Cardiac fibroblast (primary cell): ENCODE measurements at regions not wholly inside any gene's neighbourhood (a gene's known extent, or its start where the extent isn't known, plus 50 kb on each side); places are given as distances from the start of the nearest gene placed in this dataset.
"Not testable (repeated sequence)": the region's sequence is repeated elsewhere in the genome, so short reads cannot be mapped to it uniquely, and the experiment has no call there.

Experiments used
- DNase-seq, 2 donors: peaks; one replicate each; pipeline versions ENCODE4 v3.0.0 to v3.0.0-alpha.2; 2010; ENCODE audit warnings: low read depth in 2 of 2
- H3K4me3 ChIP-seq, 2 donors: replicated peaks in 1 of 2; 1 replicate in 1 of 2; 2 replicates in 1 of 2; pipeline ENCODE4 v1.5.1; 2011; ENCODE audit warnings: low read depth in 2 of 2, low read length in 2 of 2, mild to moderate bottlenecking in 2 of 2, moderate library complexity in 1 of 2
- CTCF ChIP-seq: IDR thresholded peaks from one replicate; pipeline ENCODE4 v1.5.1; 2011; ENCODE audit warnings: low read depth, mild to moderate bottlenecking, low read length, inconsistent platforms

GRCh38 chrX:96480081-96480480 lies 204.6 kb upstream of the DIAPH2 start:
- H3K4me3 ChIP-seq = no peak overlapping the region
- TF ChIP-seq CTCF = no peak
- DNase-seq = peak in 1 of 2 donors; percentile 79

- no peak for TF ChIP-seq CTCF
- no peak for DNase-seq
Observed at GRCh38 chrX:96481831-96482230, 202.8 kb upstream of the DIAPH2 start.

GRCh38 chrX:96483647-96484160 lies 200.9 kb upstream of the DIAPH2 start:
- no peak for TF ChIP-seq CTCF
- no peak overlapping the region for H3K4me3 ChIP-seq
- no peak for DNase-seq

More at GRCh38 chrX:96481831-96482230, 202.8 kb upstream of the DIAPH2 start:
- H3K4me3 ChIP-seq = no peak overlapping the region

- DNase-seq, H3K4me3 ChIP-seq: not testable (repeated sequence)
Observed at GRCh38 chrX:96486687-96487086, 198.0 kb upstream of the DIAPH2 start.

- DNase-seq = no peak
- no peak overlapping the region for H3K4me3 ChIP-seq
- no peak for TF ChIP-seq CTCF
Observed at GRCh38 chrX:96502507-96502906, 182.1 kb upstream of the DIAPH2 start.

- DNase-seq, H3K4me3 ChIP-seq: not testable (repeated sequence)
Observed at GRCh38 chrX:96529386-96529785, 155.3 kb upstream of the DIAPH2 start.

GRCh38 chrX:96538104-96538725 lies 146.4 kb upstream of the DIAPH2 start:
- no peak for TF ChIP-seq CTCF
- no peak overlapping the region for H3K4me3 ChIP-seq
- no peak for DNase-seq

- no peak for TF ChIP-seq CTCF
- no peak overlapping the region for H3K4me3 ChIP-seq
- no peak for DNase-seq
Observed at GRCh38 chrX:96540111-96540631, 144.5 kb upstream of the DIAPH2 start.

- DNase-seq = peak in 1 of 2 donors; percentile 10
- not testable (repeated sequence) for H3K4me3 ChIP-seq
Observed at GRCh38 chrX:96546281-96546680, 138.4 kb upstream of the DIAPH2 start.
